Smooth muscle cell (in vitro differentiated cells): ENCODE measurements at regions not wholly inside any gene's neighbourhood (a gene's known extent, or its start where the extent isn't known, plus 50 kb on each side); places are given as distances from the start of the nearest gene placed in this dataset.

Experiments used
- DNase-seq: peaks from one replicate; lab custom pipeline; 2025; ENCODE audit not compliant: unreplicated experiment; lab: John Stamatoyannopoulos, UW
- H2AFZ ChIP-seq: fragments of 200-600 bp; sonication (generic); 2 replicates; pipeline ENCODE4 v1.6.0; 2016; ENCODE audit warnings: antibody characterized with exemption, low read depth, mild to moderate bottlenecking
- H3F3A ChIP-seq: fragments of 200-600 bp; sonication (generic); 2 replicates; pipeline ENCODE4 v1.6.0; 2017; ENCODE audit warnings: antibody characterized with exemption, low read depth
- H3K27ac ChIP-seq: fragments of 200-600 bp; sonication (generic); 2 replicates; pipeline ENCODE4 v1.5.1; 2016; ENCODE audit warnings: low read depth, mild to moderate bottlenecking
- H3K27me3 ChIP-seq: fragments of 200-600 bp; sonication (generic); 2 replicates; pipeline ENCODE4 v1.6.1; 2016; ENCODE audit warnings: low read depth, mild to moderate bottlenecking
- H3K36me3 ChIP-seq: fragments of 200-600 bp; sonication (generic); 2 replicates; pipeline ENCODE4 v1.5.1; 2016; ENCODE audit warnings: low read depth
- H3K4me1 ChIP-seq: fragments of 200-600 bp; sonication (generic); 2 replicates; pipeline ENCODE4 v1.5.1; 2016; ENCODE audit warnings: low read depth
- H3K4me2 ChIP-seq: fragments of 200-600 bp; sonication (generic); 2 replicates; pipeline ENCODE4 v1.6.0; 2016; ENCODE audit warnings: mild to moderate bottlenecking
- H3K4me3 ChIP-seq: fragments of 200-600 bp; sonication (generic); 2 replicates; pipeline ENCODE4 v1.5.1; 2016; ENCODE audit warnings: mild to moderate bottlenecking
- H3K79me2 ChIP-seq: fragments of 200-600 bp; sonication (generic); 2 replicates; pipeline ENCODE4 v1.6.0; 2016; ENCODE audit warnings: low read depth, mild to moderate bottlenecking
- H3K9ac ChIP-seq: fragments of 200-600 bp; sonication (generic); 2 replicates; pipeline ENCODE4 v1.6.0; 2016; ENCODE audit warnings: low read depth
- H3K9me3 ChIP-seq: fragments of 200-600 bp; sonication (generic); replicated peaks from 2 replicates; pipeline ENCODE4 v1.5.1; 2016; ENCODE audit warnings: low read depth
- H4K20me1 ChIP-seq: fragments of 200-600 bp; sonication (generic); 2 replicates; pipeline ENCODE4 v1.6.0; 2016; ENCODE audit warnings: low read depth
- WGBS: methylation state at CpG from one replicate; pipeline ENCODE4 v1.1.7; 2016; ENCODE audit warnings: low lambda C conversion rate; 5-methylcytosine and 5-hydroxymethylcytosine counted together
- TF ChIP-seq, protein P1 (sequence below): fragments of 200-600 bp; sonication (generic); IDR thresholded peaks from 2 replicates; pipeline ENCODE4 v1.5.1; 2017; ENCODE audit warnings: borderline replicate concordance, mild to moderate bottlenecking, antibody characterized with exemption; ENCODE audit not compliant: insufficient read depth, poor library complexity, severe bottlenecking

DNA sequence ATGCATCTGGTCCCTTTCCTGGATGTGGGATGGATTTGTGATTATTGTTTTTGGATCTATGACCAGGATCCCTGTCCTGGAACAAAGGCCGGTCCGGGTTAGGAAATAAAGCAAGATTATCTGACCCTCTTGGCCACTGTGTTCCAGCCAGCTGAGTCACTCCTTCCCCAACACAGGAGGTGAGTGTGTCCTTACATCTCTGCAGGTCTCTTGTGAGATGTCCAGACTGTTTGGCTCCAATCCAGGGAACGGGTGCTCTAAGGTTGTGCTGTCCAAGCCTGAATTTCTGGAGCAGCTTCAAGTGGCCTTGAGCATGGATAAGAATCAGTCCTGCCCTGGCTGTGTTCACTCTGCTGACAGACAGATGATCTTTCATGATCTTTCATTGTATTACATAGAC, 136.5 kb upstream of the CCL2 start:
- no peaks in the 10 kb centered on the region for H3K4me1 ChIP-seq
- H3K27me3 ChIP-seq: peaks cover 12% of the 10 kb centered on the region
- H3K4me2 ChIP-seq: no peak overlapping the region
- H2AFZ ChIP-seq: no peak overlapping the region
- H3K79me2 ChIP-seq: no peaks in the 10 kb centered on the region
- no peaks in the 10 kb centered on the region for H3K36me3 ChIP-seq
- no peaks in the 10 kb centered on the region for H3K9me3 ChIP-seq
- H3F3A ChIP-seq: no peaks in the 10 kb centered on the region
- no peak overlapping the region for H3K4me3 ChIP-seq
- no peak for DNase-seq
- H4K20me1 ChIP-seq: no peaks in the 10 kb centered on the region
- WGBS: 71% methylated on average over 3 of the region's 3 CpGs
- TF ChIP-seq, protein P1, sequence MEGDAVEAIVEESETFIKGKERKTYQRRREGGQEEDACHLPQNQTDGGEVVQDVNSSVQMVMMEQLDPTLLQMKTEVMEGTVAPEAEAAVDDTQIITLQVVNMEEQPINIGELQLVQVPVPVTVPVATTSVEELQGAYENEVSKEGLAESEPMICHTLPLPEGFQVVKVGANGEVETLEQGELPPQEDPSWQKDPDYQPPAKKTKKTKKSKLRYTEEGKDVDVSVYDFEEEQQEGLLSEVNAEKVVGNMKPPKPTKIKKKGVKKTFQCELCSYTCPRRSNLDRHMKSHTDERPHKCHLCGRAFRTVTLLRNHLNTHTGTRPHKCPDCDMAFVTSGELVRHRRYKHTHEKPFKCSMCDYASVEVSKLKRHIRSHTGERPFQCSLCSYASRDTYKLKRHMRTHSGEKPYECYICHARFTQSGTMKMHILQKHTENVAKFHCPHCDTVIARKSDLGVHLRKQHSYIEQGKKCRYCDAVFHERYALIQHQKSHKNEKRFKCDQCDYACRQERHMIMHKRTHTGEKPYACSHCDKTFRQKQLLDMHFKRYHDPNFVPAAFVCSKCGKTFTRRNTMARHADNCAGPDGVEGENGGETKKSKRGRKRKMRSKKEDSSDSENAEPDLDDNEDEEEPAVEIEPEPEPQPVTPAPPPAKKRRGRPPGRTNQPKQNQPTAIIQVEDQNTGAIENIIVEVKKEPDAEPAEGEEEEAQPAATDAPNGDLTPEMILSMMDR: no peak
- no peak overlapping the region for H3K27ac ChIP-seq
- H3K9ac ChIP-seq: no peak overlapping the region

- WGBS: 89% methylated on average over 4 of the region's 4 CpGs
- H2AFZ ChIP-seq: no peak overlapping the region
- H3F3A ChIP-seq: no peaks in the 10 kb centered on the region
- H3K4me1 ChIP-seq: no peaks in the 10 kb centered on the region
- H3K9me3 ChIP-seq: no peaks in the 10 kb centered on the region
- H3K9ac ChIP-seq: no peak overlapping the region
- DNase-seq: no peak
- no peak overlapping the region for H3K4me3 ChIP-seq
- no peaks in the 10 kb centered on the region for H3K79me2 ChIP-seq
- H3K4me2 ChIP-seq: no peak overlapping the region
- H4K20me1 ChIP-seq: no peaks in the 10 kb centered on the region
- TF ChIP-seq, protein P1: no peak
- H3K27ac ChIP-seq: no peak overlapping the region
- H3K27me3 ChIP-seq: peaks cover 12% of the 10 kb centered on the region
- no peaks in the 10 kb centered on the region for H3K36me3 ChIP-seq
These were observed 133.8 kb upstream of the CCL2 start for GRCh38 chr17:34121311-34121710.

- no peak overlapping the region for H3K9ac ChIP-seq
- H3F3A ChIP-seq: no peaks in the 10 kb centered on the region
- no peaks in the 10 kb centered on the region for H3K36me3 ChIP-seq
- H3K79me2 ChIP-seq: no peaks in the 10 kb centered on the region
- no peaks in the 10 kb centered on the region for H3K9me3 ChIP-seq
- H3K4me2 ChIP-seq: no peak overlapping the region
- no peaks in the 10 kb centered on the region for H3K4me1 ChIP-seq
- H2AFZ ChIP-seq: no peak overlapping the region
- no peak overlapping the region for H3K27ac ChIP-seq
- H3K4me3 ChIP-seq: no peak overlapping the region
- H4K20me1 ChIP-seq: no peaks in the 10 kb centered on the region
- 88% methylated on average over 2 of the region's 2 CpGs for WGBS
- TF ChIP-seq, protein P1: no peak
- H3K27me3 ChIP-seq: peaks cover 17% of the 10 kb centered on the region
- DNase-seq: no peak
These were observed 132.6 kb upstream of the CCL2 start for GRCh38 chr17:34122515-34122914.

DNA sequence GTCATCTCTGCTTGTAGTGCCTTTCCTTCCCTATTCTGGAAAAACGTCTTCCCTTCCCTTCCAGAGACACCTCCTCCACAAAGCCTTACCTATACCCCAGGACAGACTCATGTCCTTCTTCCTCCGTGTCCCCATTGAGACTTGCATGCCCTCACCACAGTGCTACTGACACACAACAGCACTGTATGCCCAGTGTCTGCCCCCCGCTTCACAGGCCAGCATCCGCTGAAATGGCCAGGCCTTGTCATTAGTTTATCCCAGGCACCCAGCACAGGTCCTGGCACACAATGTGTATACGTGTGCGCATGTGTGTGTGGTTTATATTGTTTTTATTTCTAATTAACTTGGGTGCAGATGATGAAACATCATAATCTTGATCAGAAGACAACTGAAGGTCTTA, 130.1 kb upstream of the CCL2 start:
- no peaks in the 10 kb centered on the region for H3K4me1 ChIP-seq
- H3K9ac ChIP-seq: no peak overlapping the region
- no peaks in the 10 kb centered on the region for H3K79me2 ChIP-seq
- H3K36me3 ChIP-seq: no peaks in the 10 kb centered on the region
- H3K9me3 ChIP-seq: no peaks in the 10 kb centered on the region
- no peak overlapping the region for H3K27ac ChIP-seq
- WGBS: 96% methylated on average over 6 of the region's 6 CpGs
- H3K27me3 ChIP-seq: peaks cover 14% of the 10 kb centered on the region
- H3K4me3 ChIP-seq: no peak overlapping the region
- no peak overlapping the region for H3K4me2 ChIP-seq
- TF ChIP-seq, protein P1: no peak
- H4K20me1 ChIP-seq: no peaks in the 10 kb centered on the region
- no peaks in the 10 kb centered on the region for H3F3A ChIP-seq
- H2AFZ ChIP-seq: no peak overlapping the region
- no peak for DNase-seq
